IMR-90 (cell line): ENCODE measurements at regions not wholly inside any gene's neighbourhood (a gene's known extent, or its start where the extent isn't known, plus 50 kb on each side); places are given as distances from the start of the nearest gene placed in this dataset.

Experiments used
- ATAC-seq: fragments of 200-7000 bp; cut with Tn5 transposase; 2 replicates; pipeline ENCODE4 v1.9.1; 2020; ENCODE audit warnings: low read depth, mild to moderate bottlenecking, moderate library complexity
- BruUV-seq: library from RNA; stranded (reverse); fragments of 400-500 nt; replicated peaks from 2 replicates; lab custom pipeline; 2021; lab: Mats Ljungman, UMichigan
- CTCF ChIA-PET: fragments of 300-600 bp; formaldehyde crosslinking; extraction: SDS; loops from one replicate; lab custom pipeline; 2021; ENCODE audit warnings: antibody characterized with exemption; lab: Yijun Ruan, JAX
- POLR2A ChIA-PET: fragments of 300-600 bp; sonication (Branson Sonifier 250); formaldehyde crosslinking; loops from one replicate; lab custom pipeline; 2022; ENCODE audit warnings: antibody characterized with exemption; ENCODE audit not compliant: unreplicated experiment; lab: Charles Lee
- DNase-seq: peaks from one replicate; pipeline ENCODE4 v3.0.0; 2013
- H2AFZ ChIP-seq: replicated peaks from 2 replicates; pipeline ENCODE3; 2013; ENCODE audit warnings: low read length, mild to moderate bottlenecking; ENCODE audit not compliant: poor library complexity
- H2AK5ac ChIP-seq: 2 replicates; pipeline ENCODE4 v1.6.1; 2013; ENCODE audit warnings: low read depth, low read length, inconsistent platforms
- H2AK9ac ChIP-seq: replicated peaks from 2 replicates; pipeline ENCODE3; 2013; ENCODE audit warnings: mild to moderate bottlenecking, low read depth, low read length, moderate library complexity; ENCODE audit not compliant: poor library complexity
- H2BK120ac ChIP-seq: 2 replicates; pipeline ENCODE4 v1.6.1; 2013; ENCODE audit warnings: low read depth, low read length, inconsistent platforms
- H2BK15ac ChIP-seq: 3 replicates; pipeline ENCODE4 v1.6.1; 2013; ENCODE audit warnings: low read depth, low read length, inconsistent platforms
- H2BK20ac ChIP-seq: 2 replicates; pipeline ENCODE4 v1.6.1; 2013; ENCODE audit warnings: low read depth, mild to moderate bottlenecking, inconsistent platforms, low read length, moderate library complexity
- H2BK5ac ChIP-seq: 2 replicates; pipeline ENCODE4 v1.6.1; 2013; ENCODE audit warnings: mild to moderate bottlenecking, low read depth, low read length, inconsistent platforms; ENCODE audit not compliant: poor library complexity, severe bottlenecking
- H3K14ac ChIP-seq: replicated peaks from 2 replicates; pipeline ENCODE4 v1.6.1; 2013; ENCODE audit warnings: low read depth, low read length, inconsistent platforms
- H3K18ac ChIP-seq: 2 replicates; pipeline ENCODE4 v1.6.1; 2013; ENCODE audit warnings: low read depth, low read length, control low read depth
- H3K23ac ChIP-seq: 2 replicates; pipeline ENCODE4 v1.6.1; 2013; ENCODE audit warnings: low read depth, low read length, inconsistent platforms
- H3K27ac ChIP-seq: 2 replicates; pipeline ENCODE4 v1.5.1; 2013; ENCODE audit warnings: mild to moderate bottlenecking, control low read depth, low read length; ENCODE audit not compliant: insufficient read depth
- H3K27me3 ChIP-seq: 2 replicates; pipeline ENCODE4 v1.6.1; 2013; ENCODE audit warnings: low read length; ENCODE audit not compliant: control insufficient read depth, insufficient read depth
- H3K36me3 ChIP-seq: 2 replicates; pipeline ENCODE4 v1.6.1; 2013; ENCODE audit warnings: low read length, mixed read lengths; ENCODE audit not compliant: control insufficient read depth, insufficient read depth
- H3K4ac ChIP-seq: 2 replicates; pipeline ENCODE4 v1.6.1; 2013; ENCODE audit warnings: low read depth, low read length, inconsistent platforms
- H3K4me1 ChIP-seq: 2 replicates; pipeline ENCODE4 v1.6.1; 2013; ENCODE audit warnings: low read length, mixed read lengths; ENCODE audit not compliant: control insufficient read depth, insufficient read depth
- H3K4me2 ChIP-seq: 2 replicates; pipeline ENCODE4 v1.6.1; 2013; ENCODE audit warnings: low read depth, mild to moderate bottlenecking, control low read depth, low read length, moderate library complexity
- H3K4me3 ChIP-seq: 2 replicates; pipeline ENCODE4 v1.5.1; 2013; ENCODE audit warnings: low read depth, mild to moderate bottlenecking, control low read depth, low read length, moderate library complexity; ENCODE audit not compliant: insufficient read depth
- H3K56ac ChIP-seq: 2 replicates; pipeline ENCODE4 v1.6.1; 2013; ENCODE audit warnings: low read length, inconsistent platforms; ENCODE audit not compliant: insufficient read depth; ENCODE audit errors: extremely low read depth
- H3K79me1 ChIP-seq, 2 experiments: 2 replicates each; pipeline ENCODE4 v1.6.1; 2013; ENCODE audit warnings: low read length in 2 of 2, inconsistent platforms in 1 of 2, low read depth in 1 of 2
- H3K9ac ChIP-seq: 2 replicates; pipeline ENCODE4 v1.6.1; 2013; ENCODE audit warnings: low read depth, low read length, control low read depth
- H3K9me1 ChIP-seq: 2 replicates; pipeline ENCODE4 v1.6.1; 2013; ENCODE audit warnings: low read length, inconsistent platforms; ENCODE audit not compliant: insufficient read depth
- H3K9me3 ChIP-seq: 2 replicates; pipeline ENCODE4 v1.6.1; 2013; ENCODE audit warnings: low read length; ENCODE audit not compliant: control insufficient read depth, insufficient read depth
- H4K20me1 ChIP-seq: 2 replicates; pipeline ENCODE4 v1.6.1; 2013; ENCODE audit warnings: low read length, inconsistent platforms; ENCODE audit not compliant: insufficient read depth
- H4K5ac ChIP-seq: 2 replicates; pipeline ENCODE4 v1.6.1; 2013; ENCODE audit warnings: mild to moderate bottlenecking, low read depth, low read length, control low read depth
- H4K8ac ChIP-seq, 2 experiments: 2 replicates each; pipeline ENCODE4 v1.6.1; 2013; ENCODE audit warnings: low read depth in 2 of 2, low read length in 2 of 2, control low read depth in 1 of 2, inconsistent platforms in 1 of 2
- H4K91ac ChIP-seq: 2 replicates; pipeline ENCODE4 v1.6.1; 2013; ENCODE audit warnings: low read depth, low read length, inconsistent platforms; ENCODE audit not compliant: insufficient read depth
- BHLHE40 ChIP-seq: fragments of 150-350 bp; IDR thresholded peaks from 2 replicates; pipeline ENCODE4 v1.6.1; 2016; ENCODE audit warnings: mild to moderate bottlenecking, low read depth, low read length
- CEBPB ChIP-seq: IDR thresholded peaks from 2 replicates; pipeline ENCODE4 v1.6.1; 2012; ENCODE audit warnings: low read depth, low read length, improper control_type of control experiment
- CHD1 ChIP-seq: IDR thresholded peaks from 2 replicates; pipeline ENCODE4 v1.6.1; 2012; ENCODE audit warnings: low read depth, low read length, improper control_type of control experiment
- CTCF ChIP-seq: conservative IDR thresholded peaks from 2 replicates; pipeline ENCODE4 v1.5.1; 2012; ENCODE audit warnings: mild to moderate bottlenecking, low read depth, low read length, improper control_type of control experiment
- ELK1 ChIP-seq: fragments of 150-350 bp; IDR thresholded peaks from 2 replicates; pipeline ENCODE4 v1.6.1; 2016; ENCODE audit warnings: low read depth, mild to moderate bottlenecking, low read length, moderate library complexity, borderline replicate concordance
- FOS ChIP-seq: fragments of 150-350 bp; IDR thresholded peaks from 2 replicates; pipeline ENCODE4 v1.6.1; 2016; ENCODE audit warnings: low read depth, low read length
- MAFK ChIP-seq: IDR thresholded peaks from 2 replicates; pipeline ENCODE4 v1.6.1; 2012; ENCODE audit warnings: low read depth, low read length, improper control_type of control experiment
- MAZ ChIP-seq: IDR thresholded peaks from 2 replicates; pipeline ENCODE4 v1.6.1; 2012; ENCODE audit warnings: low read depth, mild to moderate bottlenecking, low read length, improper control_type of control experiment, moderate library complexity, borderline replicate concordance
- MXI1 ChIP-seq: IDR thresholded peaks from 2 replicates; pipeline ENCODE4 v1.6.1; 2012; ENCODE audit warnings: low read depth, mild to moderate bottlenecking, low read length, moderate library complexity, borderline replicate concordance
- NFE2L2 ChIP-seq: fragments of 150-350 bp; IDR thresholded peaks from 2 replicates; pipeline ENCODE4 v1.6.1; 2016; ENCODE audit warnings: low read depth, mild to moderate bottlenecking, low read length
- POLR2A ChIP-seq: IDR thresholded peaks from 2 replicates; pipeline ENCODE4 v1.6.1; 2012; ENCODE audit warnings: mild to moderate bottlenecking, low read depth, low read length
- RAD21 ChIP-seq: IDR thresholded peaks from 2 replicates; pipeline ENCODE4 v1.6.1; 2012; ENCODE audit warnings: low read length, improper control_type of control experiment
- RCOR1 ChIP-seq: IDR thresholded peaks from 2 replicates; pipeline ENCODE4 v1.6.1; 2012; ENCODE audit warnings: mild to moderate bottlenecking, low read length, improper control_type of control experiment; ENCODE audit not compliant: insufficient replicate concordance
- RFX5 ChIP-seq: IDR thresholded peaks from 2 replicates; pipeline ENCODE4 v1.8.0; 2012; ENCODE audit warnings: low read depth, mild to moderate bottlenecking, low read length, moderate library complexity
- SMC3 ChIP-seq: fragments of 150-350 bp; IDR thresholded peaks from 2 replicates; pipeline ENCODE4 v1.6.1; 2016; ENCODE audit warnings: low read depth, mild to moderate bottlenecking, antibody characterized with exemption, low read length, moderate library complexity
- USF2 ChIP-seq: fragments of 150-350 bp; IDR thresholded peaks from 2 replicates; pipeline ENCODE4 v1.6.1; 2017; ENCODE audit warnings: mild to moderate bottlenecking, antibody characterized with exemption, low read length, low read depth
- WGBS, 2 experiments: methylation state at CpG; one replicate each; pipeline versions ENCODE4 v1.1.5 to v1.1.7; 2013; ENCODE audit warnings: missing lambda C conversion rate in 2 of 2; ENCODE audit not compliant: insufficient read length in 1 of 2; ENCODE audit errors: extremely low coverage in 2 of 2; 5-methylcytosine and 5-hydroxymethylcytosine counted together
- dilution Hi-C: fragments of 300-500 bp; cut with HindIII; formaldehyde crosslinking; loops from one replicate; pipeline ENCODE4 v1.14.3; 2018; ENCODE audit warnings: low sequenced_read_pairs; ENCODE audit not compliant: unreplicated experiment
- in situ Hi-C: fragments of 300-500 bp; cut with MboI; formaldehyde crosslinking; loops from 3 replicates; pipeline ENCODE4 v1.14.3; 2019; ENCODE audit warnings: low sequenced_read_pairs, inconsistent platforms, mixed read lengths
- intact Hi-C: fragments of 100-400 bp; cut with micrococcal nuclease; formaldehyde crosslinking; loops from 2 replicates; pipeline ENCODE4 v1.10.0; 2022

- H3K79me1 ChIP-seq: no peaks in the 10 kb centered on the region
- H2BK20ac ChIP-seq: no peak overlapping the region
- no peaks in the 10 kb centered on the region for H3K27me3 ChIP-seq
- ATAC-seq (no peak), DNase-seq (no peak)
- POLR2A ChIA-PET: no interaction called here
- no peak overlapping the region for H4K8ac ChIP-seq
- no peak overlapping the region for H2BK5ac ChIP-seq
- no peaks in the 10 kb centered on the region for H3K9me1 ChIP-seq
- CTCF ChIA-PET: no interaction called here
- H3K56ac ChIP-seq: no peak overlapping the region
- no peak overlapping the region for H3K23ac ChIP-seq
- 89% methylated on average over 9 of the region's 30 CpGs; no CpG with 5 or more reads in 1 of the 2 experiments for WGBS, 2 experiments
- no TSS peak for BruUV-seq
- intact Hi-C loops (no loop called here), dilution Hi-C loops (no loop called here), in situ Hi-C loops (no loop called here)
- H3K18ac ChIP-seq: no peak overlapping the region
- no peaks in the 10 kb centered on the region for H3K4me1 ChIP-seq
- no peak overlapping the region for H2AFZ ChIP-seq
- TF ChIP-seq CHD1 (no peak), SMC3 (no peak), MAFK (no peak), NFE2L2 (no peak), RAD21 (no peak), CTCF (no peak), POLR2A (no peak), MXI1 (no peak), RFX5 (no peak), FOS (no peak), BHLHE40 (no peak), CEBPB (no peak), MAZ (no peak), ELK1 (no peak), RCOR1 (no peak), USF2 (no peak)
- H4K5ac ChIP-seq: no peak overlapping the region
- H3K4me3 ChIP-seq: no peak overlapping the region
- H4K91ac ChIP-seq: no peak overlapping the region
- no peak overlapping the region for H3K14ac ChIP-seq
- H3K27ac ChIP-seq: no peak overlapping the region
- no peak overlapping the region for H2AK9ac ChIP-seq
- H3K9me3 ChIP-seq: peaks cover 24% of the 10 kb centered on the region
- no peak overlapping the region for H2BK15ac ChIP-seq
- H4K20me1 ChIP-seq: no peaks in the 10 kb centered on the region
- no peak overlapping the region for H3K9ac ChIP-seq
- no peak overlapping the region for H2BK120ac ChIP-seq
- H3K4me2 ChIP-seq: no peak overlapping the region
- no peaks in the 10 kb centered on the region for H3K36me3 ChIP-seq
- no peak overlapping the region for H2AK5ac ChIP-seq
- H3K4ac ChIP-seq: no peak overlapping the region
Measured at GRCh38 chr7:88686468-88687229, 72.9 kb upstream of the ZNF804B start.
